Neutrophil (primary cell): ENCODE measurements at regions not wholly inside any gene's neighbourhood (a gene's known extent, or its start where the extent isn't known, plus 50 kb on each side); places are given as distances from the start of the nearest gene placed in this dataset.

ENCODE experiments used
- H3K27ac ChIP-seq: fragments of 200-600 bp; sonication (generic); 2 replicates; pipeline ENCODE4 v1.5.1; 2016; ENCODE audit warnings: mild to moderate bottlenecking, moderate library complexity
- H3K27me3 ChIP-seq: fragments of 200-600 bp; sonication (generic); 2 replicates; pipeline ENCODE4 v1.6.0; 2016; ENCODE audit warnings: mild to moderate bottlenecking
- H3K36me3 ChIP-seq: fragments of 200-600 bp; sonication (generic); 2 replicates; pipeline ENCODE4 v1.5.1; 2017
- H3K4me1 ChIP-seq, 2 experiments: fragments of 200-600 bp in 1 of 2; sonication (generic) in 1 of 2; 1 replicate in 1 of 2; 2 replicates in 1 of 2; pipeline versions ENCODE4 v1.5.1 to v1.6.1; 2013 to 2016; ENCODE audit warnings: low read depth in 1 of 2, low read length in 1 of 2, mild to moderate bottlenecking in 1 of 2, moderate library complexity in 1 of 2; ENCODE audit not compliant: control insufficient read depth in 1 of 2, insufficient read depth in 1 of 2
- H3K4me3 ChIP-seq, 2 experiments: fragments of 200-600 bp in 1 of 2; sonication (generic) in 1 of 2; 1 replicate in 1 of 2; 2 replicates in 1 of 2; pipeline ENCODE4 v1.5.1; 2013 to 2016; ENCODE audit warnings: low read depth in 1 of 2, low read length in 1 of 2, mild to moderate bottlenecking in 1 of 2, moderate library complexity in 1 of 2
- H3K9me3 ChIP-seq: fragments of 200-600 bp; sonication (generic); 2 replicates; pipeline ENCODE4 v1.5.1; 2016
- CTCF ChIP-seq: fragments of 200-600 bp; sonication (generic); IDR thresholded peaks from 2 replicates; pipeline ENCODE4 v1.5.1; 2016; ENCODE audit warnings: antibody characterized with exemption

DNA sequence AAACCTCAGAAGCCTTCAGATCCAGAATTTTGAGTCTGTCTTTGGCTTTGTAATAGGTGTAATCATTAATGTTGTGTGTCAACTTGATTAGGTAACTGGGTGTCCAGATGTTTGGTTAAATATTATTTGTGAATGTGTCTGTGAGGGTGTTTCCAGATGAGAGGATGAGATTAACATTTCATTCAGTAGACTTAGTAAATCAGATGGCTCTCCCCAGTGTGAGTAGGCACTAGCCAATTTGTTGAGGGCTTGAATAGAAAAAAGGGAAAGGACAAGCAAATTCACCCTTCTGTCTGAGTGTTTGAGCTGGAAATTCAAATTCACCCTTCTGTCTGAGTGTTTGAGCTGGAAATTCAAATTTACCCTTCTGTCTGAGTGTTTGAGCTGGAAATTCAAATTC lies 932.2 kb downstream of the SLC6A15 start:
- H3K4me3 ChIP-seq = no peak overlapping the region
- H3K9me3 ChIP-seq = no peaks in the 10 kb centered on the region
- H3K27me3 ChIP-seq = no peaks in the 10 kb centered on the region
- no peaks in the 10 kb centered on the region for H3K36me3 ChIP-seq
- no peaks in the 10 kb centered on the region for H3K4me1 ChIP-seq
- H3K27ac ChIP-seq = no peak overlapping the region
- TF ChIP-seq CTCF = no peak

DNA sequence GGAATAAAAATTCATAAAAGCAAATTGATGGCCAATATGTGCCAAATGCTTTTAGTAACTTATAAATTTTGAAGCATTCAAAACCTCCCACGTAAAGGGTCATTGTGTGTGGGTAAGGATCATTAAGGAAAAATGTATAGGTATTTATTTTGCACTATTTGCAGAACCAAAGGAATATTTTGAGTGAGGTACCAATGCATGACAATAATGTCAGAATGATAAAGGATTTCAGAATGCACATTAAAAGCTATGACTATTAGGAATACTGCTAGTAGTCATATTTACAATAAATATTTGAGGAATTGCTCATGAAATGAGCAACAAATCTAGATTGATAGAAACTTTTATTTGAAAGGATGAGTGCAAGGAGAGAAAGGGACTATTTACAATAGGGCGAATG lies 932.8 kb downstream of the SLC6A15 start:
- Histone ChIP-seq H3K27me3 (no peaks in the 10 kb centered on the region), H3K9me3 (no peaks in the 10 kb centered on the region), H3K4me3 (no peak overlapping the region), H3K36me3 (no peaks in the 10 kb centered on the region), H3K27ac (no peak overlapping the region), H3K4me1 (no peaks in the 10 kb centered on the region)
- no peak for TF ChIP-seq CTCF

DNA sequence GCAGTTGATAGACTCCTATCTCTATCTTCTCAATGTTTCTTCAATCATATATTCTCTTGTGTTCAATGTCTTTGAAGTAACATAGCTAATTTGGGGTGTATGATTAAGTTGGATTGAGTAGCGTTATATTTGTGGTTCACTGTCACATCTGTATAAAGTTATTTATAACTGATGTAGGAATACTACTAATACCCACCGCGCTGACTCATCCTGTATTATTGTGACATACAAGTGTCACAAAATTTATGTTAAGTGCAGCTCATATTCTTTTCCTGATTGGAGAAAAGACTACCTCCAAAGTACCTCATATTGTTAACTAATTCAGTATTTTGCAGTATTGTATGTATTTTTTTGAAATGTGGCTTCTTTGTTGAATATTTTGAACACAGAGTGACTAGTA lies 940.8 kb downstream of the SLC6A15 start:
- Histone ChIP-seq H3K27me3 (no peaks in the 10 kb centered on the region), H3K36me3 (no peaks in the 10 kb centered on the region), H3K27ac (no peak overlapping the region), H3K4me3 (no peak overlapping the region), H3K9me3 (no peaks in the 10 kb centered on the region), H3K4me1 (no peaks in the 10 kb centered on the region)
- TF ChIP-seq CTCF = no peak

GRCh38 chr12:83960767-83961166 lies 951.8 kb downstream of the SLC6A15 start:
- Histone ChIP-seq H3K4me1 (no peaks in the 10 kb centered on the region), H3K36me3 (no peaks in the 10 kb centered on the region), H3K27ac (no peak overlapping the region), H3K27me3 (no peaks in the 10 kb centered on the region), H3K4me3 (no peak overlapping the region), H3K9me3 (no peaks in the 10 kb centered on the region)
- TF ChIP-seq CTCF = no peak

DNA sequence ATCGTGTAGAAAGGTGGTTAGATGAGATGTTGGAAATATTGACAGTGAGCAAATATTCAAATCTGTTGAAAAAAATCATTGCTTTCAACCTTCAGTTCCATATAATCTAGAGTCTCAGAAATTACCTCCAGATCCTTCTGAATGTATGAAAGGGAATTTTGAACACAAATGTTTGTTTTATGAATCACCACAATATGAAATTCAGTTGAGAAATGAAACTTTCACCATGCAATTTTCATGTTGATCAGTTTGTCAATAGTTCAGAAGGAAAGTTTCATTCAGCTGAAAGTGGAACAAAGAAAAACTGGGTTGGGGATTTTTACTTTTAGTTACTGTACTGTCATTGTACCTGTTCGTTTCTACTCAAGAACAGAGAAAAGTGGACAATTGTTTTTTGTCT lies 953.6 kb downstream of the SLC6A15 start:
- Histone ChIP-seq H3K9me3 (no peaks in the 10 kb centered on the region), H3K27ac (no peak overlapping the region), H3K36me3 (no peaks in the 10 kb centered on the region), H3K4me1 (no peaks in the 10 kb centered on the region), H3K4me3 (no peak overlapping the region), H3K27me3 (no peaks in the 10 kb centered on the region)
- TF ChIP-seq CTCF = no peak

DNA sequence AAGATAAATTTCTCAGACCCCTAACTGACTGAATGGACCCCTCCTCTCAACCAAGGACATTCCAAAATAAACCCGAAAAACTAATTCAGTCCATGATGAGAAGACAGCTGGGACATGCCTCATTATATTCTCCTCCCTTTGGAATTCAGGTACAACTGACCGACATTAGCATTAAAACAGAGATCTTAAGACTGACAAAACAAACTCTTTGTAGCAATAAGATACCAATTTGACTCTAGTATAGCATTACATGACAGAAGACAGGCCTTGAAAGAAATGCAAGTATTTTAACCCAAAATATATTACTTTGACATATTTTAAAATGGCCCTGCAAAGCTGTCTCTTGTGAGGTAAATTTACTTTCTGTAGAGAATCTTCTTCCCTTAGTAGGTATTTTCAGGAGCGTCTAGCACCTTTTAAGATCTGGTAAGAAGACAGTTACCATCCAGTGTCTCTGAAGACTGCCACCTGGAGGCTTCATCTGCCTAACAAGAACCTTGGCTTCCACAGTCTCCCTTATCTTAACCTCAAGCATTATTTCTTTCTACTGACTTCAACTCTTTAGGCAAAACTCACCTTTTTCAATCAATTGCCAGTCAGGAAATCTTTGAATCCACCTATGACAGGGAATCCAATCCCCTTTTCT lies 957.5 kb downstream of the SLC6A15 start:
- no peak for TF ChIP-seq CTCF
- Histone ChIP-seq H3K9me3 (no peaks in the 10 kb centered on the region), H3K27me3 (no peaks in the 10 kb centered on the region), H3K36me3 (no peaks in the 10 kb centered on the region), H3K4me3 (no peak overlapping the region), H3K27ac (no peak overlapping the region), H3K4me1 (no peaks in the 10 kb centered on the region)
